Body of pancreas (tissue), 4 donors: ENCODE measurements at regions not wholly inside any gene's neighbourhood (a gene's known extent, or its start where the extent isn't known, plus 50 kb on each side); places are given as distances from the start of the nearest gene placed in this dataset.

Source experiments
- ATAC-seq: fragments of 150-250 bp; one replicate; pipeline ENCODE4 v1.9.1; 2016
- DNase-seq, 4 donors: peaks; one replicate each; pipeline ENCODE4 v3.0.0-alpha.2; 2019
- H3K27ac ChIP-seq, 4 donors: fragments of 200-600 bp; sonication (generic); 1 replicate in 3 of 4; 2 replicates in 1 of 4; pipeline versions ENCODE4 v1.5.1 to v1.6.1; 2016 to 2019; ENCODE audit warnings: mild to moderate bottlenecking in 1 of 4, mixed read lengths in 1 of 4, moderate library complexity in 1 of 4
- H3K27me3 ChIP-seq, 2 donors: fragments of 200-600 bp; sonication (generic); one replicate each; pipeline ENCODE4 v1.6.0; 2016; ENCODE audit warnings: mild to moderate bottlenecking in 1 of 2
- H3K36me3 ChIP-seq, 2 donors: fragments of 200-600 bp; sonication (generic); replicated peaks in 1 of 2; 2 replicates each; pipeline ENCODE4 v1.5.1; 2016; ENCODE audit warnings: low read depth in 2 of 2; ENCODE audit not compliant: insufficient read depth in 1 of 2
- H3K4me1 ChIP-seq: fragments of 200-600 bp; sonication (generic); one replicate; pipeline ENCODE4 v1.6.0; 2016
- H3K4me3 ChIP-seq, 2 donors: fragments of 200-600 bp; sonication (generic); 1 replicate in 1 of 2; 2 replicates in 1 of 2; pipeline ENCODE4 v1.5.1; 2016 to 2019
- H3K9me3 ChIP-seq, 3 donors: fragments of 200-600 bp; sonication (generic); 1 replicate in 2 of 3; 2 replicates in 1 of 3; pipeline ENCODE4 v1.5.1; 2016
- POLR2A ChIP-seq, 3 donors: fragments of 450-650 bp; IDR thresholded peaks; one replicate each; pipeline ENCODE4 v1.6.1; 2016; ENCODE audit warnings: antibody characterized with exemption in 3 of 3, mild to moderate bottlenecking in 2 of 3
- WGBS, 2 donors: methylation state at CpG; one replicate each; pipeline ENCODE4 v1.1.5; 2017; 5-methylcytosine and 5-hydroxymethylcytosine counted together
- intact Hi-C: fragments of 100-400 bp; cut with DNase I; formaldehyde crosslinking; loops from one replicate; pipeline ENCODE4 v1.15.1; 2023
- TF ChIP-seq, protein P1 (sequence below), 7 experiments: fragments of 450-650 bp in 4 of 7; fragments of 200-600 bp in 3 of 7; sonication (generic) in 3 of 7; IDR thresholded peaks; one replicate each; pipeline ENCODE4 v1.5.1; 2016 to 2019; ENCODE audit warnings: antibody characterized with exemption in 7 of 7

DNA sequence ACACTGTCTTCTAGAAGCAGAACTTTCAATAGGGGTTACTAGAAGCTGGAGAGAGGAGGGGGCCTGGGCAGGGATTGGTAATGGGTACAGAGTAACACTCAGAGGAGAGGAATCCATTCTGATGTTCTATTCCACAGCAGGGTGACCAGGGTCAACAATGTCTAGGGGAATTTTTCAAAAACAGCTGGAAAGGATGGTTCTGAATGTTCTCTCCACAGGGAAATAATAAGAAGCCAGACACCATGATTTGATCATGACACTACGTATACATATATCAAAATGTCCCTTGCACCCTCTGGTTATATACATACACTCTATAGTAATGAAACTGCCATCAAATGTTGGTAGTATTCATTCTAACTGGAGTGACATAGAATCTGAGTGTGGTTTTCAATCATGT is 111.2 kb upstream of the TOP3B start:
- no peaks in the 10 kb centered on the region for H3K4me1 ChIP-seq

DNA sequence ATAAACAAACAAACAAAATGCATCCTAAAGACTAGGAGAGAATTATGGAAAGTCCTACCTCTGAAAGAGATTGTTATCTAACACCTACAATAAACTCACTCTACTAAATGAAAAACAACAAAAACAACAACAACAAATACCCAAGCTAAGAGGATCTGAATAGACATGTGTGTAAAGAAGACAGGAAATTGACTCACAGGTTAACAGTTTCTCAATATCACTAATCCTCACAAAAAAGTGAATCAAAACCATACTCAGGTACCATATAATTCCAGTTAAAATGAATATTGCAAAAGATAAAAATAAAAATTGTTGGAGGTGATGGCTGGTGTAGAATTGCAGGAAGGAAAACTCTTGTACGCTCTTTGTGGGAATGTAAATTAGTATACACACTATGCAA is 110.4 kb upstream of the TOP3B start:
- no peak overlapping the region for H3K4me3 ChIP-seq
- H3K27me3 ChIP-seq, result no peaks in the 10 kb centered on the region
- H3K27ac ChIP-seq, result no peak overlapping the region
- DNase-seq (no peak), ATAC-seq (no peak)
- 77 to 89% methylated on average over 1 of the region's 1 CpG for WGBS, 2 donors
- H3K36me3 ChIP-seq, result no peaks in the 10 kb centered on the region
- TF ChIP-seq, protein P1, sequence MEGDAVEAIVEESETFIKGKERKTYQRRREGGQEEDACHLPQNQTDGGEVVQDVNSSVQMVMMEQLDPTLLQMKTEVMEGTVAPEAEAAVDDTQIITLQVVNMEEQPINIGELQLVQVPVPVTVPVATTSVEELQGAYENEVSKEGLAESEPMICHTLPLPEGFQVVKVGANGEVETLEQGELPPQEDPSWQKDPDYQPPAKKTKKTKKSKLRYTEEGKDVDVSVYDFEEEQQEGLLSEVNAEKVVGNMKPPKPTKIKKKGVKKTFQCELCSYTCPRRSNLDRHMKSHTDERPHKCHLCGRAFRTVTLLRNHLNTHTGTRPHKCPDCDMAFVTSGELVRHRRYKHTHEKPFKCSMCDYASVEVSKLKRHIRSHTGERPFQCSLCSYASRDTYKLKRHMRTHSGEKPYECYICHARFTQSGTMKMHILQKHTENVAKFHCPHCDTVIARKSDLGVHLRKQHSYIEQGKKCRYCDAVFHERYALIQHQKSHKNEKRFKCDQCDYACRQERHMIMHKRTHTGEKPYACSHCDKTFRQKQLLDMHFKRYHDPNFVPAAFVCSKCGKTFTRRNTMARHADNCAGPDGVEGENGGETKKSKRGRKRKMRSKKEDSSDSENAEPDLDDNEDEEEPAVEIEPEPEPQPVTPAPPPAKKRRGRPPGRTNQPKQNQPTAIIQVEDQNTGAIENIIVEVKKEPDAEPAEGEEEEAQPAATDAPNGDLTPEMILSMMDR (IDR thresholded peaks at IDR 0.05), result no peak
- TF ChIP-seq POLR2A (IDR thresholded peaks at IDR 0.05), result no peak
- no peaks in the 10 kb centered on the region for H3K9me3 ChIP-seq
- H3K4me1 ChIP-seq, result peaks cover 7% of the 10 kb centered on the region
- intact Hi-C loops, result no loop called here

More for the DNA sequence above, 111.2 kb upstream of the TOP3B start:
- no peaks in the 10 kb centered on the region for H3K9me3 ChIP-seq
- no peaks in the 10 kb centered on the region for H3K36me3 ChIP-seq
- no peak overlapping the region for H3K4me3 ChIP-seq
- no peak overlapping the region for H3K27ac ChIP-seq
- intact Hi-C loops, result no loop called here
- WGBS, 2 donors, result 48 to 62% methylated on average over 1 of the region's 1 CpG
- no peak for ATAC-seq
- no peaks in the 10 kb centered on the region for H3K27me3 ChIP-seq
- no peak for DNase-seq
- TF ChIP-seq POLR2A (IDR thresholded peaks at IDR 0.05), result no peak
- TF ChIP-seq, protein P1 (IDR thresholded peaks at IDR 0.05), result no peak

DNA sequence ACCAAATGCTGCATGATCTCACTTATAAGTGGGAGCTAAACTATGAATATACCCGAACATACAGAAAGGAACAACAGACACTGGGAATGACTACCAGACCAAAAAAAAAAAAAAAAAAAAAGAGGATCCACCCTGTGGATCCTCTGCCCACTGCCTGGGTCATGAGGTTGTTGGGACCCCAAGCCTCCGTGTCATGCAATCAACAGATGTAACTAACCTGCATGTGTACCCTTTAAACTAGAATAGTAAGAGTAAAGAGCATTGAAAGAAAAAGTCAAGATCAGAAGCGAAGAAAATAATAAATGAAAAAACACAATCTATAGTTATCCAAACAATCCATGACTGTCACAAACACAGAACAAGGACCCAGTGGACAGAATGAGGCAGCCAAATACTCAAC is 109.5 kb upstream of the TOP3B start:
- H3K9me3 ChIP-seq, result no peaks in the 10 kb centered on the region
- no peaks in the 10 kb centered on the region for H3K36me3 ChIP-seq
- intact Hi-C loops, result no loop called here
- no peak overlapping the region for H3K27ac ChIP-seq
- no peak overlapping the region for H3K4me3 ChIP-seq
- WGBS, 2 donors, result 64 to 78% methylated on average over 3 of the region's 3 CpGs
- H3K4me1 ChIP-seq, result peaks cover 11% of the 10 kb centered on the region
- ATAC-seq (no peak), DNase-seq (no peak)
- TF ChIP-seq, protein P1 (IDR thresholded peaks at IDR 0.05), result no peak
- no peak for TF ChIP-seq POLR2A (IDR thresholded peaks at IDR 0.05)
- H3K27me3 ChIP-seq, result no peaks in the 10 kb centered on the region

DNA sequence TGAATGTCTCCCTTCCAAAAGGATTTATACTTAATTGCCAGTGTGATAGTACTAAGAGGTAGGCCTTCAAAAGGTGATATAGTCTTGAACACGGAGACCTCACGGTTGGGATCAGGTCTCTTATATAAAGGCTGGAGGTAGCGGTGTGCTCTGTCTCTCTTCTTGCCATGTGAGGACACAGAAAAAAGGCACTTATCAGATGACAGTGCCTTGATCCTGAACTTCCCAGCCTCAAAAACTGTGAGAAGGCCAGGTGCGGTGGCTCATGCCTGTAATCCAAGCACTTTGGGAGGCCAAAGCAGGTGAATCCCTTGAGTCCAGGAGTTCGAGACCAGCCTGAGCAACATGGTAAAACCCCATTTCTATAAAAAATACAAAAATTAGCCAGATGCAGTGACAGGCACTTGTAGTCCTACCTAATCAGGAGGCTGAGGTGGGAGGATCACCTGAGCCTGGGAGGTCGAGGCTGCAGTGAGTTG is 108.9 kb upstream of the TOP3B start:
- H3K9me3 ChIP-seq, result no peaks in the 10 kb centered on the region
- 85 to 87% methylated on average over 6 of the region's 6 CpGs for WGBS, 2 donors
- H3K27me3 ChIP-seq, result no peaks in the 10 kb centered on the region
- no peak overlapping the region for H3K27ac ChIP-seq
- no peak overlapping the region for H3K4me3 ChIP-seq
- DNase-seq (no peak), ATAC-seq (no peak)
- intact Hi-C loops, result no loop called here
- H3K4me1 ChIP-seq, result peaks cover 11% of the 10 kb centered on the region
- no peak for TF ChIP-seq POLR2A (IDR thresholded peaks at IDR 0.05)
- TF ChIP-seq, protein P1 (IDR thresholded peaks at IDR 0.05), result no peak
- H3K36me3 ChIP-seq, result no peaks in the 10 kb centered on the region

DNA sequence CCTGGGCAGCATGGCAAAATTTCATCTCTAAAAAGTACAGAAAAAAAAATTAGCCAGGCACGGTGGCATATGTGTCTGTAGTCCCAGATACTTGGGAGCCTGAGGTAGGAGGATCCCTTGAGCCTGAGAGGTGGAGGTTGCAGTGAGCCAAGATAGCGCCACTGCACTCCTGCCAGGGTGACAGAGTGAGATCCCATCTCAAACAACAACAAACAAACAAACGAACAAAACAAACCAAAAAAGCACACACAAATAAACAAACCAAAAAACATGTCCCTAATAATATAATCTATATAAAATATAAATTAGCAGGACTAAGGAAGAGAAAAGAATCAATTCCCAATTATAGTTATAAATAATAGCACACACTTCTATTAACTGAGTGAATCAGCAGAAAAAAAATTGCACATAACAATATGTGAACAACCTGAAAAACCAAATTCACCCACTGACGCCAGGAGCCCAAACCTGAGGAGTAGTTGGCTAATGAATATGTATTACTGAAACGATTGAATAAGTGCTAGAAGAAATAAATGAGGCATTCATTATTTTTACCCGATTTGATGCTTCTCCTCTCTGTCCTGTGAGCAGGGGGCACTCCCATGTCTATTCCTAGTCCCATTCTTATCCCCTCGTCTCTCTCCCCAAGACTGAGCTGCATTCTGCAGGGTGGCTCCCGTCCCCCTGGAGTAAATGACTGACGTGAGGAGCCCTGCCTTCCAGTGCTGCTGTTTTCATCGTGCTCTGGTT is 108.2 kb upstream of the TOP3B start:
- H3K4me1 ChIP-seq, result peaks cover 11% of the 10 kb centered on the region
- DNase-seq (no peak), ATAC-seq (no peak)
- no peaks in the 10 kb centered on the region for H3K36me3 ChIP-seq
- no peak for TF ChIP-seq POLR2A (IDR thresholded peaks at IDR 0.05)
- TF ChIP-seq, protein P1 (IDR thresholded peaks at IDR 0.05), result no peak
- H3K4me3 ChIP-seq, result no peak overlapping the region
- no peaks in the 10 kb centered on the region for H3K27me3 ChIP-seq
- WGBS, 2 donors, result 64 to 65% methylated on average over 10 of the region's 10 CpGs
- intact Hi-C loops, result no loop called here
- no peak overlapping the region for H3K27ac ChIP-seq
- H3K9me3 ChIP-seq, result no peaks in the 10 kb centered on the region
